ENCODE measurements at regions not wholly inside any gene's neighbourhood (a gene's known extent, or its start where the extent isn't known, plus 50 kb on each side); places are given as distances from the start of the nearest gene placed in this dataset.
"Not testable (repeated sequence)": the region's sequence is repeated elsewhere in the genome, so short reads cannot be mapped to it uniquely, and the experiment has no call there.

DNA sequence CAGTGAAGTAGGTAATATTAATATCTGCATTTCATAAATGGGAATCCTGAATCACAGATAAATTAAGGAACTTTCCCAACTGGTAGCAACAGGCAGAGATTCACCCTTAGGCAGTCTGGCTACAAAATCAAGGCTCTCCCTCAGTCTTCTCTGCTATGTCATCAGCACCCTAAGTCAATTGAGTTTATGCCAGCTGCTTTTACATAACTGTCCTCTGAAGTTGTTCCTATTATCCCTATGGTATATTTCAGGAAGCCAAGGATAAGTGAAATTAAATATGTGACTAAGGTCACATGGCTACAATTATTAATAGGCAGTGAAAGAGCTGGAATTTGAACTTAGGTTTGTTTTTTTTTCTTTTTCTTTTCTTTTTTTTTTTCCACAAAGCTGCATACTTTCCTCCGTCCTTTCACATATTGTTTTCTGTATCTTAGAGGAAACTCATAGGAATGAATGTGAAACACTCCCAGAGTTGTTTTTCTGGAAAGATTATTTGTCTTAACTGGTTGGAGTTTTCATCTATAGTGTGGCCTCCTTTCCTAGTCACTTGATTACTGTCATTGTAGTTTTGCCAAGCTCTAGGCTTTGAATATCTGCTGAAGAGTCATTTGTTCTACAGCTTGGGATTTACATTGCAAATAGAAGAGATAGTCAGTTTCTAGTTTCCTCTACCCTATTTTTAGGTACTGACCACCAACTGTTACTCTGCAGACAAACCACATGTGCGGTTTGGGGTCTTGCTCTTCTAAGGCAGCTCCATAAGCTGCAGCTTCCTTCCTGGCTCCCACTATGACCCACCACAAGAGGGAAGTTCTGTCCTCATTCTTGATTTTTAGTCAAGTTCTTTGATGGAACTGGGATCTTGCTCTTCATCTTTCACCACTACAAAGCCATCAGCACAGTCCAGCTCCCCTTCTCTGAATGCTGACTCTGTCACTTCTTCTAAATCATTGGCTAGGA is 338.0 kb upstream of the KIAA1217 start:
- no peak for DNase-seq

- no peak for DNase-seq
Observed at GRCh38 chr10:23872290-23872689, 336.6 kb upstream of the KIAA1217 start.

DNA sequence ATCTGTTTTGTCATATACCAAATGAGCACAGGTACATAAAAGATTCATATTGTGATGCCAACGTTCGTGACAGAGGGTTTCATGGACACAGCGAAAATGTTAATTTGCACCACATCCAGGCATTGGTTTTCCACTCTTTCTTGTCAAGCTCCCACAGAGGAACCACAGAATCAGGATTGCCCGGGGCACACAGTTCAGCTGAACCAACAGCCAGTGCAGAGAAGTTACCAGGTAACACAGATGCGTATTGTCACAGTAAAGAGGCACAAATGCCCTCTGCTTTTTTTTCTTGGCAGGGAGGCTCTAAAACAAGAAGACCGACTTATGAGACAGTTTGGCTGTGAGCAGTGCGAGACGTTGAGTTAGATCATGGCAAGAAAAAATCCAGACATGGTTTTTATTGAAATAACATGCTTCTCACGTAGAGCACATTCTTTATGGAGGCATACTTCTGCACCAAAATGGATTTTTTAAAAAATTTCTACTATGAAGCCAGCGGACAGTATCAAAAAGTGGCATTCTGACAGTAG is 331.1 kb upstream of the KIAA1217 start:
- DNase-seq, result no peak

DNA sequence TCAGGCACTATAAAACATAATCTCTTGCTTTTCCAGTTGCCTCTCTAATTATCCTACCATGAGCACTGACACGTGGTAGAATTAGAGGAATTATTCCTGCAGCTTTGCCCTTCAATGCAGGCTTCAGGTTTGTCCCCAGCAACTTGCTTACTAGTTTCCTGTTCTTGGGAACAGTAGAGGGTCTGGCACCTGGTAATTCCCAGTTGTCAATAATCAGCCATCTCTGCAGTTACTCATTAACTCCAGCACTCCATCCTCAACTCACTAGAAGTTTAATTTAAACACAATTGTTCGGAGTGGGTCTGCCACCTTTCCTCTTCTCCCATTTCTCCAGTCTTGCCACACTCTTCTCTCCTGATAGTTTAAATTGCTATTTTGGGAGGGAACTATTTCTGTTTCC is 324.3 kb upstream of the KIAA1217 start:
- no peak for DNase-seq

DNA sequence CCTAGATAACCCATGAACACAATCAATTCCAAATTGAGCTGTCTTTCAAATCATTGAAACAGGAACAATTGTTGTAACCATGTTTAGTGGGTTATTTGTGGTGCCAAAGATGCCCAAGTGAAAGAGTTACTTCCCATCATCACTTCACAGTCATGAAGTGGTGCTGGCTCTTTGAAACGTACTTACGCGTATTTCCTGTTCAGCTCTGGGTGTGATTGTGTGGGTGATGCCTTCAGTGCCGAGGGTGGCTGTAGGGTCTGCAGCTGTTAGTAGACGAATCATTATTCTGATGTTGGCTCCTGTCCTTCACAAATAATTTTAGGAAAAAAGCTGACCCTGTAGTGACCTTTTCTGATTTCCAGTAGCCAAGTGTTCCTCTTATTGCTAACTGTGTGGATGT is 323.1 kb upstream of the KIAA1217 start:
- DNase-seq, result no peak

GRCh38 chr10:23886355-23886754 is 322.6 kb upstream of the KIAA1217 start:
- no peak for DNase-seq

DNA sequence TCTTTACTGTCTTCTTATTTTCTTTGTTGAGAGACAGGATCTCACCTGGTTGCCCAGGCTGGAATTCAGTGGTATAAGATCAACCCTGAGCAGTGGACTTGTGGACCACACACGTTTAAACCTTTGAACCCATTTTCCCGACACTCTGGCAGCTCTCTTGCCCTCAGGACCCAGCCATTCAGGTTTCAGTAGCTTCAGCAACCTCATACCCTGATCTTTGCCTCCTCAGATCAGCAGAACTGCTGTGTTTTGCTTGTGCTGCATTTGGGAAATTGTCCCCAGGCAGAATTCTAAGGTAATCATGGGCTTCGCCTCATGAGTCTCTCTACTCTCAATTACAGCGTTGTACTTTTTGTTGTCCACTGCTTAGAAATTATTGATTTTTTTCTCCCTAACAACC is 317.6 kb upstream of the KIAA1217 start:
- DNase-seq, result no peak

DNA sequence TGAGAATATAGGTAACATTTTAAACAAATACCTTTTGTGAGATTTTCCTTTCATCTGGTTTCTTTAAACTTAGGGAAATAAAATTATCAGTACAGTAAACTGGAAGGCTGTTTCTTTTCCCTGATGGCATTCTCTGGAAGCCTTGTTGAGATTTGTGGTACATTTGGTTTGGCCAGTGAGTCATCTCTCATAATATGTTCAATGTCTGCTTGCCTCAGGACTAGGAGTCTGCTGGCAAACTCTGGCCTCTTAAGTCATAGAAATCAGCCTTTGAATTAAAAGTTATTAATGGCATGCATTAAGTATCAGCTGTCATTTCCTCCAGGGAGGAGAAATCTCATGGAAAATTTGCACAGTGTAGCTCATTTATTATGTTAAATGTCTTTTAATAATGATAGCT is 316.6 kb upstream of the KIAA1217 start:
- DNase-seq, result no peak

DNA sequence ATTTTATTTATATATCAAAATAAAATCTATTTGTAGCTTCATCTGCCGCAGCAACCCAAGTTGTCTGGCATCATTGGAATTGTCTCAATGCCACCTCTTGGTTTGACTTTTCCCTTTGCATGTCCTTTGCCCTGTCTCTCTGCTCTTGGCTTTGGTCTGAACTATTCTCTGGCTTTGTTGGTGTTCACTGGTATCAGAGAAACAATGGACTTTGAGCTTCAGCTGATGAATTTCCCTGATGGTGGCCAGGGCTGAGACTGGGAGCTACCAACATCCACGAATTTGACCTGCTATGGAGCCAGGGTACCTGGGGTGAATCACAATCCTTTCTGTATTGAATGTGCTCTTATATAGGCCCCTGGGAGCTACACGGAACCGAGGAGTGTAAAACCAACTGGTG is 311.7 kb upstream of the KIAA1217 start:
- DNase-seq, result no peak

- no peak for DNase-seq
Observed at GRCh38 chr10:23897861-23898260, 311.1 kb upstream of the KIAA1217 start.

DNA sequence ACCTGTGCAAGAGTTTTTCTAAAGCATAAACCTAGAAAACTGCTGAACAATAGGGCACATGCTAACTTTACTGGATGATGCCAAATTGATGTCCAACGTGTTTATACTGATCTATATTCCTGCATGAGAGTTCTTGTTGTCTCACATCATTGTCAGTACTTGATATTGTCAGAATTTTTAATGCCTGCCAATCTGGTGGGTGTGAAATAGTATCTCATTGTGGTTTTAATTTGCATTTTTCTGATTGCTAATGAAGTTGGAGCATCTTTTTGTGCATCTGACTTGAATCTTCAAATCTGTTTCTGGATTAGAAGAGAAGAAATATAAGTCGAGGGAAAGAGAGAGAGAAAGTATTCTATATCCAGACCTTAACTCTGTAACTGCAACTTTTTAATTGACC is 309.8 kb upstream of the KIAA1217 start:
- DNase-seq, result no peak

DNA sequence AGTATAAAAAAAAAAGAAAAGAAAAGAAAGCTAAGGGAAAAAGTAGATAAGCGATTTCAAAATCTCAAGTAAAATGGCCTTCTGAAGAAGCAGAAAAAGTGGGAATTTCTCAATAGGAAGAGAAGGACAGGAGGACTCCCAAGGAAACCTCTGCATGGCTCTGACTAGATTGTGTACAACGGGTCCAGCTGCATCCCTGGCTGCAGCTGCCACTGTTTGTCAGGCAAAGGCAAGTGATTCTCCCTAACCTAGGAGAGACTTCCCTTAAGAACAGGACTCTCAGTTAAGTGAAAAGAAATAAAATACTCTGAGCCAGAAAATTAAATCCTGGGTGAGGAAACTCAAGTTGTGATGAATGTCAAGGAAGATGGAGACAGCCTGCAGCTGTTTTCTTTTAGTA is 298.6 kb upstream of the KIAA1217 start:
- DNase-seq, result no peak

DNA sequence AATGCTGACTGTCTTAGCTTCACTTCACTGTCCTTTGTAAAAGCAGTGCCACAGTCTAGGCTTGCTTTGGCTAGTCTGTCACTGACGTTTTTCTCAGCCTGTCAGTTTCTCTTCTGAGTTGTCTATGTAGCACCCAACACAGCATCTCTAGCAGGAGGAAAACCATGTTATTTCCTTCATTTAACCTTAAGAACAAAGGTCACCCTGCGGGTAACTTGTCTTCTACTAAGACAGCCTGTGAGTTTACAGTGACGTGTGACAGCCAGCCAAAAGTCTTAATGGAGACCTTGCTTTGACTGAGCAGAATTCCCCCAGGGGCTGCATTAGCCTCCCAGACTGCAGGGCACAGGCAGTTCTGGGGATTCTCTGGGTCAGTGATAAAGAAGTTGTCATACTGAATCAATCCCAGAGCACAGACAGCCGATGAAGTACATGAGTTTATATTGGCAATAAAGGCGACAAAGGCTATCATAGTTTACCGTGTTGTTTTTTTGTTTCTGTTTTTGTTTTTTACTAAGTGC is 296.0 kb upstream of the KIAA1217 start:
- no peak for DNase-seq

DNA sequence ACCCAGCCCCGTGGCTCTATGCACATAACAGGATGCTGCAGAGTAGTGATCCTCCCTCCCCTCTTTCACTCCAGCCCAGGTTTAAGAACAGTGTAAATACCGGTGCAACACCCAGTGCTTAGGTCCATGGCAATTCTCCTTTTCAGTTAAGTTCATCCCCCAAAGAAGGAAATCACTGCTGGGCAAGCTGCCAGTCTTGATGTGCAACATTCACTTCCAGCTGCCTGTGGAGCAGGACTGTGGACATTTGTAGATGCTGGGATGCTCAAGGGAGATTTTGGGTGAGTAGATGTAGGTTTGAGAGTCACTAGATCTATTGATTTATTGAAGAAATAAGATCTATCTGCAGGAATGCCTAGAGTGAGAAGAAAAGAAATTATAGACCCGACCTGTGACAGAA is 294.3 kb upstream of the KIAA1217 start:
- DNase-seq, result no peak

- no peak for DNase-seq
Observed at GRCh38 chr10:23917251-23917840, 291.6 kb upstream of the KIAA1217 start.

- DNase-seq, result no peak
Observed at GRCh38 chr10:23918090-23918723, 290.7 kb upstream of the KIAA1217 start.

DNA sequence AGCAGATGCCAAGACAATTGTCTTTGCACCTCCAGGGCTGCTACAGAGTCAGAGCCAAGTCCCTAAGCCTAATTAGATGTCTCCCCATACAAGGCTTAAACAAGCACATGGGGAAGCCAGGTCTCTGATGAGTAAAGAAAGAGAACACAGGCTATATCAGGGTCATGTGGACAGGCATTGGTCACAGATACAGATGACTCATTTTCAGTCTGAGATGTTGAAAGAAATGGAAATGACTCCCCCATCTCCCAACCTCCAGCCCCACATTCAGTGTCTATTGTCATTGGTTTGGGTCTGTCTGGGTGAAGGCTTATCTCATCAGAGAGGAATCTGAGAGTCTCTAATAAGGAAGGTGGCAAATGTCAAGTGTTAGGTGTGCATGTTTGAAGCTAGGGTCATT is 290.1 kb upstream of the KIAA1217 start:
- DNase-seq, result no peak

GRCh38 chr10:23927576-23928325 is 281.2 kb upstream of the KIAA1217 start:
- no peak for DNase-seq

GRCh38 chr10:23934023-23934422 is 274.9 kb upstream of the KIAA1217 start:
- DNase-seq, result not testable (repeated sequence)

GRCh38 chr10:23945845-23946244 is 263.1 kb upstream of the KIAA1217 start:
- DNase-seq, result no peak

- no peak for DNase-seq
Observed at GRCh38 chr10:23951841-23952240, 257.1 kb upstream of the KIAA1217 start.

Data from renal pelvis (tissue), 1 donor.